SHP77 treated with DMSO at 0.1 percent for 48 hours (cell line): ENCODE measurements at regions not wholly inside any gene's neighbourhood (a gene's known extent, or its start where the extent isn't known, plus 50 kb on each side); places are given as distances from the start of the nearest gene placed in this dataset.

Experiments used
- DNase-seq: peaks from one replicate; lab custom pipeline; 2025; lab: John Stamatoyannopoulos, UW

DNA sequence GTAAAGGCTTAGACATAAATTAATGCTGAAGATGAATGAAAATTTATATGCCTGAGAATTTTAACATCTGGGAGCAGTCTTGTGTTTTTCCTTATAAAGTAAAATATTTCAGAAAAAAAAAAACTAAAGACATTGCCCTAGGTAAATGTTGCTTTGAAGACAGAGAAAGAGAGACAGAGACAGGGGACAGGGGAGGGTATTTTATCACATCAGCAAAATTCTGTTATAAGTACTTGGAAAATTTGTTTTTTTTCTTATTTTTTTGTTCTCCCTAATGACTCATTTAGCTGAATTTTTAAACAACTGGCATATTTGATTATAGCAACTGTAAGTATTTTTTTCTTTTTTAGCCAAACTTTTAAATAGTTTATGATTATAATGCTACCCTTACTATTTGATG is 1540.6 kb upstream of the GBE1 start:
- no peak for DNase-seq

DNA sequence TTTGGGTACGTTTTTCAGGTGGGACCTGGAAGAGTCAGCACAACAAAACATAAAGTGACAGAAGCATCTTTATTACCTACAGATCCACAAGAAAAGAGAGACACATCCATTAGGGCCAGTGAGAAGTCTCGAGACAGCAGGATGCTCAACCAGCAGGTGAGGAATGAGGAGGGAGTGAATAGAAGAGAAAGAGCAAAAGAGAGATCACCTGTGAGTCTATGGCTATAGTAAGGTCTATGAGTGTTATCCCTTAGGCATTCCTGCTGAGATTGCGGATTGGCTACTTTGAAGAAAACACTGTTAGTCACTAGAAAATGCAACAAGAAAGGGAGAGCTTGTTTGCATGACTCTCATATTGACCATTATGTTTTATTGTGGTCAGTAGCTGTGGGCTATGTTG is 1556.2 kb upstream of the GBE1 start:
- DNase-seq = no peak

DNA sequence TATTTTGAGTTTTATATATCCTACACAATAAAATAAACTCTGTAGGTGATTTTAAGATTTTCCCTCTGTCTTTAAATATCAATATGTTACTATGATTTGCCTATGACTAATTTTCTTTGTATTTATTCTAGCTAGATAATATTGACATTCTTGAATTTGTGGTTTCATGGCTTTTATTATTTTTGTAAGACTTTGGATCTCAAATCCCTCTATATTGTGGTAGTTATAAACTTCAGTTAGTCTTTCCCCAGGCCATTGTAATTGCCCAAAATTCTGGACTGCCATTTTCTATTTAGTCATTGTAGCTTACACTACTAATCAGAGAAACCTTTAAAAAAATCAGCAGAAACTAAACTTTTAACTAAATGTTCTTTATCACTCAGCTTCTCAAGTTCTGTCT is 1559.3 kb upstream of the GBE1 start:
- no peak for DNase-seq

DNA sequence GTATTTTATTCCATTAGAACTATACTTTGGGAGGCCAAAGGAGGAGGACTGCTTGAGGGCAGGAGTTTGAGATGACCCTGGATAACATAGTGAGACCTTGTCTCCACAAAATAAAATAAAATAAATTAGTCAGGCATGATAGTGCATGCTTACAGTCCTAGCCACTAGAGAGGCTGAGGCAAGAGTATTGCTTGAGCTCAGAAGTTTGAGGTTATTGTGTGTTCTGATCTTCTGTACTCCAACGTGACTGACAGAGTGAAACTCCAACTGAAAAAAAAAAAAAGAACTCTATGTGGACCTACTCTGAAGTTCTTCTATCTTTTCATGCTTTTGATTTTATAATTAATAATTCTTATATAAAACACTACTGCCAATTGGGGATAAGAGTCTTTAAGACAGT is 1560.0 kb upstream of the GBE1 start:
- DNase-seq = no peak

DNA sequence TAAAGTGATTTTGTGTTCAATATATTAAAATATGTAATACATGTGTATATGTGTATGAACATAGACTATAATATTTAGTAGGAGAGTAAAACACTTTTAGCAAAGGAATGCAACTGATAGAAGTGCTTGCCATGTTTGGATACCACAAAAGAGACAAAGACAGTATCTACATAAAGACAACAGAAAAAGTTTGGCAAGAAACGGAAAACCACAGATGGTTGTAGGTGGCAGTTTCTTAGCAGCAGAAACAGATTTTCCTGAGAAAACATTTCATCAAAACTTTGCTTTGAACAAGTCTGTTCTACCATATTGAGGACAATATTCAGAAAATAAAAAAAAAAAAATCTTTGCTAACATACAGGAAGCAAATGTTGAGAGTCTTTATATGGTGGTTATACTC is 1560.4 kb upstream of the GBE1 start:
- DNase-seq = no peak

DNA sequence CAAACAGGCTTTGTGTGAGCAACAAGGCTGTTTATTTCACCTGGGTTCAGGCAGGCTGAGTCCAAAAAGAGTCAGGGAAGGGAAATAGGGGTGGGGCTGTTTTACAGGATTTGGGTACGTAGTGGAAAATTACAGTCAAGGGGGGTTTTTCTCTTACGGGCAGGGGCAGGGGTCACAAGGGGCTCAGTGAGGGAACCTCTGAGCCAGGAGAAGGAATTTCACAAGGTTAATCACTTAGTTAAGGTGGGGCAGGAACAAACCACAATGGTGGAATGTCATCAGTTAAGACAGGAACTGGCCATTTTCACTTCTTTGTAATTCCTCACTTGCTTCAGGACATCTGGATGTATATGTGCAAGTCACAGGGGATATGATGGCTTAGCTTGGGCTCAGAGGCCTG is 1592.8 kb upstream of the GBE1 start:
- DNase-seq = no peak

DNA sequence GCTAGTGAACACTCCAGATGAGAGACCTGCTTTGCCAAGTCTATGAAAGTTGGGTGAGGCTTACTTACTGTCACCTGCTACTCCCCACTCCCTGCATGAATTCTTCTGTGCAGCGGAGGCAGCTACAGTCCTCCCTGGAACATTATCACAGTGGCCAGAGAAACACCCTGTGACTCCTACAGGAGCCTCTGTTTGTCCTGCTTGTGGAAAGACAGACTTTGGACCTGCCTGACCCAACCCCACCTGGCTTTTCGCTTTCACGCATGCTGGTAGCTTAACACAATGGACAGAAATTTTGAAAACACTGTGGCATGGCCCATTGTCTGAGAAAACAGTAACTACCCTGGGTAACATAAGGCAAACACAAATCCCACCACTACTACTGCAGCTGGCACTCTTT is 1565.5 kb upstream of the CADM2 start:
- DNase-seq = no peak

DNA sequence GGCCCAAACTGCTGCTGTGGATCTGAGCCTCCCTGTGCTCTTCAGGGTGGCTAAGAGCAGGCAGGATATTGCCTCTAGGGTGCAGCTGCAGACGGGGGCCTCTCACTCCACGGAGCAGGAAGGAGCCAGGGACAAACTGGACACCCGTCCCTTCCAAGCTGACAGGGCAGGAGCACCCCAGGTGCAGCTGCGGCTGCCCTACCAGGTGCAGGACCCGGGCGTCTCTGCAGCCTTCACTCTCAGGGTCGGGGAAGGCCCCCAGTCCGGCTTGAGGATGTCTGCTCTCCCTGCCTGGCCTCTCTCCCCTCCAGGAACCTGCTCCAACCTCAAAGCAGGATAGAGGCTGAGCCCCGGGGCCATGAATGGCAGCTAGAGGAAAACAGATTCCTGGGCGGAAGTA is 1554.9 kb upstream of the CADM2 start:
- peak; percentile 79 for DNase-seq

DNA sequence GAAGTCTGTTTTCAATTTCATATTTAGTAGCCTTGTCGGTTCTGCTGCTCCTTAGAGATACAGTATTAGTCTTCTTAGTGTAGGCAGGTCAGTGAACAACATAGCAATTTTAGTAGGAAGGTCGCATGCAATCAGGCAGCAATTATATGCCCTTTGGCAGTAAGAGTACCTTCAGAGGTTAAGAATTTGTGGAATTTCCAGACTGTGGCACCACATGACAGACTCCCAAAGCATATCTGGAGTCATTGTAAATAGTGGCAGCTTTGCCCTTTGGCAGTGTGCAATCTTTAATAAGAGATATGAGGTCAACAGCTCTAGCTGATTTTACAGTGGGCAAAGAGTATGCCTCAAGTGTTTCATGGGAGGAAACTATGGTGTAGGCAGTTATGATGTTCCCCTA is 1532.5 kb upstream of the CADM2 start:
- no peak for DNase-seq

DNA sequence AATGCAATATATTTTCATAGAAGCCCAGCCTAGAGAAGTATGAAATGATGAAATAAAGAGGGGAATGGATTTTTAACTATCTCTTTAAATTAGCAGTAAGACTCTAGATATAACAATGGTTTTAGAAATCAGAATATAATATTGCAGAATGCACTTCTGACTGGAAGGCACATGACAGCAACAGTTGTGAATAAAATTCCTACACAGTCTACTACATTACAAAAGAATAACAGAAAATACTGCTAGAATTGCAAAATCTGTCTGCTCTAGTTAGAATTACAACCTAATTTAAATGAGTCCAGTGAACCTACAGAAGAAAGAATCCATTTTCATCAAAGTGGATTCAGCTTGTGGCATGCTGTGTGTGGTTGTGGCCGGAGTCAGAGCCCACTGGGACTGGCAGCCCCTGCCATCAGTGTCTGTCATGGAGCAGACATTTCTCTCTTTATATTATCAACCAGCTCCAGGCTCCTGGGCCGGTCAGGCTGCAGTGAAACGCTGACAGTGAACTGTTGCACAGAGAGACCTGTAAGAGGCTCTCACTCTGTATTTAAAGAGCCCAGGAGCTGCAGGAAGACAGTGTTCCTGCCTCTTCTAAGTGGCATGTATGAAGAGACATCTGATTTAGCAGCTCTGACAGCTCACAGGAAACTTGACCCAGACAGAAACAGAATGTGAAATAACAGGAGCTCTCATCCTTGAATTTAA is 1523.8 kb upstream of the CADM2 start:
- DNase-seq = no peak

DNA sequence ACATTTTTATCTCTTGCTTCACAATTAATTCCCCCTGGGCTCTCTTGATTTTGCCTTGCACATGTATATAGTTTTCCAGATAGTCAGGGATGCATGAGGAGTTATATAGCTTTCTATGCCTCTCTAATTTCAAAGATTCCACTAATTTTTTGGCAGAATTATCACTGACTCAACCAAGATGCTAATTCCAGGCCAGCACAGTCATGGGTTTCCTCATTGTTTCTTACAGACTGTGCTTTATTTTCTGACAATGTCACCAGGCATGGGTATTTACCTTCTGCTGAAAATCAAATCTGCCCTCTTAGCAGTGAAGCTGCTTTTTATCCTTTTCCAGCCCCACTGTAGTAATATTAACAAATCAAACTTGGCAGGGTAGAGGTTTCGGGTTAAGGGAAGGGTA is 1520.6 kb upstream of the CADM2 start:
- no peak for DNase-seq

DNA sequence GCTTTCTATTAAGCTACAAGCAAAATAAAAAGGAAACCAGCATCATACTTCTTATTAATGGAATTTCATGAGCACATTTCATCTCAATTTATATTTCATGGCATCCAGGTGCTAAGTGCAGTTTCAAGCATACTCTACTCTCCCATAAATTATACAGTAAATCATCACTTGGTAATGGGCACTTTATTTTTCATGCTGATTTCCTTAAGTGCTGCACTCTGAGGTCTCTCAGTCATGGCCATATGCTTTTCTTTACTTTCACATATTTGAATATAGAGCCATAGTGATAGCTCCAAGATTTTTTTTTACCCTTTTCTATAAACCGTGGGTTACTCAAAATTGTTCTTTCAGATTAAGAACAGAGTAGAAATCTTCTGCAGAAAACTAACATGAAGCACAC is 1505.7 kb upstream of the CADM2 start:
- DNase-seq = no peak

DNA sequence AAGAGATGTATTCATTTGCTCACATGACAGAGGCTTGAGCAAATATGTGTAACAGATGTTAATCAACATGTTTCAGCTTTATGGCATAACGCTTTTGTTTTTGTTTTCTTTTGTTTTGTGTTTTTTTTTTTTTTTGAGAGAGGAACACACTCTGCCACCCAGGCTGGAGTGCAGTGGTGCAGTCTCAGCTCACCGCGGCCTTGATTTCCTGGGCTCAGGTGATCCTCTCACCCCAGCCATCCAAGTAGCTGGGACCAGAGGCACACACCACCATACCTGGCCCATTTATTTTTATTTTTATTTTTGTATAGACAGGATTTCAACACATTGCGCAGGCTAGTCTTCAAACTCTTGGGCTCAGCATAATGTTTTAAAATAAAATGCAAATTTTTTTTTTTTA is 1504.4 kb upstream of the CADM2 start:
- DNase-seq = no peak

DNA sequence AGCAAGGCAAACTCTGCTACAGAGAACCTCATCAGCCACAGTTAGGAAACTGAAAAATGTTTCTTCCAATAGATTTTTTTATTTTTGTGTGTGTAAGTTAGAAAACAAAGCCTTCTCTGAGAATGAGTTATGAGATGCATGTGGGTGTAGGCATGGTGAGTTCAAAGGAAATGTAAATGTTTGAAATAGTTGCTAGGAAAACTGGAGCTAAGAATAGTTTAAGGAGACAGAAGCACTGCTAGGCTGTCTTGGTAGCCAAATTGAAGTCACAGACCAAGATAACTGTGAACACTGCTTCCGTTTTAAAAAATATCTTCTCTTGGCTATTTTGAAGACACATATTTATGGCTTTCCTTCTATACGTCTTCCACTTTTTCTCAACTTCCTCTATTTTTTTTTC is 1501.2 kb upstream of the CADM2 start:
- DNase-seq = no peak

DNA sequence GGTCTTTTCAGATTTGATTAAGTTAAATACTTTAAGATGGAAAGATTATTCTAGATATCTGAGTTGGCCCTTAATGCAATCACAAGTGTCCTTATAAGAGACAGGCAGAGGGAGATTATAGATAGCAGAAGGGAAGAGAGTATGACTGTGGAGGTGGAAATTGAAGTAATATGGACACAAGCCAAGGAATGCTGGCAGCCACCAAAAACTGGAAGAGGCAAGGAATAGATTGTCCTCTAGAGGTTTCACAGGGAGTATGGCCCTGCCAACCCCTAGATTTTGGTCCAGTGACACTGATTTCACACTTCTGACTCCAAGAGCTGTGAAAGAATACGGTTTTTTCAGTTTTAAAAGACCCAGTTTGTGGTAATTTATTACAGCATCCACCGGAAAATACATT is 1498.7 kb upstream of the CADM2 start:
- no peak for DNase-seq

DNA sequence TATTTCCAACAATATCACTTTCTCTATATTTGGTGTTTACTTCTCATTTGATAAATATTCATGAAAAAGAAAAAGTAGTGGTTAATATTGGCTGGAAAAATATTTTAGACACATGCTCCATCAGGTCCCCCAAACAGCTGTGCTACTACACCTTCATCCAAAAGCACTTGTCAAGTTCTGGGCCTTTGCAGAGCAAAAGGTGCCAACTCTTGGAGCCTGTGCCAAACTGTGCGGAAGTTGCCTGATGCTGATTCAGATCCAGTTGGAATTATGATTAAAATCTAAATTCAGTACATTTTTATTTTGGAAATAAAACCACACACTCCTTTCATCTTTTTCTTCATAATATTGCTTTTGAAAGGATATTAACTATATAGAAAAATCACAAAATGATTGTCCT is 1497.4 kb upstream of the CADM2 start:
- no peak for DNase-seq

DNA sequence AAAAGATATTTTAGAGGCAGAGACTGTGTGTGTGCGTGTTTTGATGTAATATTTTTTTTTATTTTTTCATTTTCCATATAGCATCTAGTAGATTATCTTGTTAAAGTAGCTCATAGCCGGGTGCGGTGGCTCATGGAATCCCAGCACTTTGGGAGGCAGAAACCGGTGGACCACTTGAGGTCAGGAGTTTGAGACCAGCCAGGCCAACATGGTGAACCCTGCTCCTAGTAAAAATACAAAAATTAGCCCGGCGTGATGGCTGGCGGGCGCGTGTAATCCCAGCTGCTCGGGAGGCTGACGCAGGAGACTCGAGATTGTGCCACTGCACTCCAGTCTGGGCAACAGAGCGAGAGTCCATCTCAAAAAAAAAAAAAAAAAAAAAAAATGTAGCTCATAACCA is 1481.2 kb upstream of the CADM2 start:
- no peak for DNase-seq

DNA sequence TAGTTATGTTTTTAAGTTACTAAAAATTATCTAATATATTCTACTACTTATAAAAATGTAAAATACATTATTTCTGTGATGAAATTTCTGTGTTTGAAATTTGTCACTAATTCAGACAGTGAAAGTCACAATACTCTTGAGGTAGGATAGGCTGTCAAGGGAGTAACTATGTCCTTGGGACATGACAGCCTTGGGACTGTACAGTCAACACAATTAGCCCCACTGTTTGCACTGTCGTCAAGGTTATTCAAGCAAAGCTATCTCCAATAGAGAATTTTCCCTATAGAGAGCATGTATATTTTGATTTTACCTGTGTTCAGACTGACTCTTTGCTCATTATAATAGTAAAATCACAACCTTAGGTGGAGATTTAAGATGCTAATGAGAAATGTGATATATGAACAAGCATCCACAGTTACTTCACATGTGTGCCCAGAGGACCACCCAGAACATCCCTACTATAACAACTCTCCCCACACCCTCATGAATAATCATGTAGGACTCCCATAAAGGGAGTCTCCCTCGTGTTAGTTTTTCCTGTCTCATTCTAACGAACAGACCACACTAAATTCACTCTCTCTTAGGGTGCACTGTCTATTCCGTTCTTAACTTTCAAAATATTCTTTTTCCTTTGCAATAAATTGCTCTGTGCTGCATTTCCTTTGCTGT is 1476.3 kb upstream of the CADM2 start:
- no peak for DNase-seq

DNA sequence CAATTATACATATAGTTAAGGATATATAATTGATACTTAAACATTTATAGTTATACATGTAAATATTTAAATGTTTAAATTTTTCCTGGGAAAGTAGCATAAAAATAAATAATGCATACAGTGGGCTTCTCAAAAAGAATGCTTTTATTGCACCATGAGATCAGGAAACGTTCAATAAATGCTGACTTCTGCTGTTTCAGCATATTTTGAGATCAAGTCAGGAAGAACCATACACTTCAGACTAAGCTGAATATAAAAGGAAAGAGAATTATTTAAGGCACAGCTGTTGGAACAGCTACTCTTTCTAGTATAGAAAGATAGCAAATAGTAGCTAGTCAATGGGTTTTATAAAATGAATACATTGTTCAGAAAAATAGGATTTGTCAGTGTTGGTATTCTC is 1462.3 kb upstream of the CADM2 start:
- no peak for DNase-seq

DNA sequence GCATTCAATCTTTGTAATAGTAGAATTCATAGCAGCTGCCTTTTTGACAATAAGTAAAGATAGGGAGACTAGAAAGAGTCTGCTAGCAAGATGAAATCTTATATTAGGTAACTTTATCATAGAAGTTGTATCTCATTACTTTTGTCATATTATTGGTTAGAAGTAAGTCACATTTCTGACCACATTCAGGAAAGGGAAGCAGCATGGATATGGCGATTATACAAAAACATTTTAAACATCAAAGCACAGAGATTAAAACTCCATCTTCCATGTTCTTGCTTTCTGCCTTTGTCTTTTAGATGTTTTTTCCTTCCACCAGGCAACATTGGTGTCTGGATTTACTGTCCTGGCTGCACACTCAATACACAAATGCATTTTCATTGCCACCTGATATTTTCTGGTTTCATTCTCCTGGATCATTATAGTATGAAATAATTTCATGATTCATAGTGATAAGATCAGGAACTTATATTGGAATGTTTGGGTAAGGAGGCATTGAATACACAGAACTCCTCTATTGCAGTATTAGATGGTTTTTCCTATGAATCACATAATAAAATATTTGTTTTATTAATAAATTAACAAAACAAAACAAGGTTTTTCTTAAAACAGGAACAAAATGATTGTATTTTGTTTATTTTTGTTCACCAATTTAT is 1460.3 kb upstream of the CADM2 start:
- DNase-seq = no peak

DNA sequence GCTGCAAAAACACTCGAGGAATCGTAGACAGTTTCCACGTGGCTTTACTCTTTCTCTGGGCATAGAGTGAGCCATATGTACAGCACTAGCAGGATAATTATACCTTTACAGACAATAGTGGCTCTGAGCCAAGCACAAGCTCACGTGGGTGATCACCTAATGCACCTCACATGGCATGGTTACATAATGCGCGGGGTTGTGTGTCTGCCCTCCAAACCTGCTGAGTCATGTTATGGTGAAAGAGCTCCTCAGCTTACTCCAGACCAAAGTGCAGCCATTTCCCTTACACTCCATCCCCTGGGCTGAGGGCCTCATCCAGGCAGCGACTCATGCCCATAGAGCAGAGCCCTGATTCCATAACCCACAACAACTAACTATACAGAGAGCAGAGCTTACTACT is 1458.4 kb upstream of the CADM2 start:
- DNase-seq = no peak

DNA sequence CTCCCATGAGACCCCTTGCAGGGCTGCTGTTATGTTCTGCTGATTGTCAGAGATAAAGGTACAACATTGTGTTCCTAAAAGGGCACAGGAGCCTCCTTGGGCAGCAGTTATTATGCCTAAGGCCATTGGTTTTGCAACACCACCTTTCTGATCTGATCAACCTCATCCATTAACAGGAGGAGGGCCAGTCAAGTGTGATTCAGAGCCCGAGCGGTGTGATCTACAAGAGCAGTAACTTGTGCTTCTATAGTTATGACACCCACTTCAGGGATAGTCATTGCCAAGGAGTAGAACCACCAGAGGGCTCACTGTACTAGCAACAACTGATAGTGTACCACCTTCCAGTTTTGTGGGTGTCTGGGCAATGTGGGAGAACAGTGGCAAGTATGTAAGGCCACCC is 1457.9 kb upstream of the CADM2 start:
- DNase-seq = no peak

DNA sequence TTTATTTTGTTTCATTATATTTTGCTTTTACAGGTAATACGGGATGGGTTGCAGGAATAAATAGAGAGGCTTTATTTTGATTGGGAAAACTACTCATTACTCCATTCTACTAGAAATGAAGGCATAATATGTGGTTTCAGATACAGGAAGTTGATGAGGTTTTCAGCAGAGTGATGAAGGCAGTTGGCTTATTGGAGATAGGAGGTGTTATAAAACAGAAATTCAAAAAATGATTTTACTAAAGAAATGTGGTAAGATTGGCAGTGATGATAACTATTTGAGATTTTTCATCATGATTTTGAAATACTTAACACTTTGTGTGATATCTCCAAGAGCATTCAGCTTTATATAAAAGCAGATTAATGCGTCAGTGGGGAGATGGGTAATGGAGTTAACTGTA is 1445.7 kb upstream of the CADM2 start:
- DNase-seq = no peak

DNA sequence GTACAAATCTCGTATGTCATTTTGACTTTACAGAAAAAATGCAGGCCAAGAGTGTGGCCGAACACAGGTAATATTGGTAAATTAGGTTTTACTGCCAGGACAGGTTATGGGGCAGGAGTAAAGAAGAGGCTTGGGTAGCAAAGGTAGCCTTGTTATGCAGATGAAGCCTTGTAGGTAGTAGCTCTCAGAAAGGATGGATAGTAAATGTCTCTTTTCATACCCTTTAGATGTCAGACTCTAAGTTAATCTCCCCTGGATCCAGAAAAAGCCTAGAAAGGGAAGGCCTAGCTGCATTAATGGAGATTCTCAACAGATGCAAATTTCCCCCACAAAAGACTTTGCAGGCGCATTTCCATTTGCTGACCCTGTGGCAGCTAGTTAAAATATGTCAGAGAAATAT is 1445.1 kb upstream of the CADM2 start:
- DNase-seq = no peak
